ENCODE measurements at regions not wholly inside any gene's neighbourhood (a gene's known extent, or its start where the extent isn't known, plus 50 kb on each side); places are given as distances from the start of the nearest gene placed in this dataset.
"Not testable (repeated sequence)": the region's sequence is repeated elsewhere in the genome, so short reads cannot be mapped to it uniquely, and the experiment has no call there.

GRCh38 chr2:109677121-109677731, 63.1 kb downstream of the SOWAHC start:
- TF ChIP-seq CREB1 (CRISPR knock-in tag; IDR thresholded peaks at IDR 0.05; ENCODE audit: low read depth); EZH2 (IDR thresholded peaks at IDR 0.05; ENCODE audit: low read depth, unreplicated experiment): not testable (repeated sequence)
